Left renal pelvis (tissue), 4 donors: ENCODE measurements at regions not wholly inside any gene's neighbourhood (a gene's known extent, or its start where the extent isn't known, plus 50 kb on each side); places are given as distances from the start of the nearest gene placed in this dataset.
"Not testable (repeated sequence)": the region's sequence is repeated elsewhere in the genome, so short reads cannot be mapped to it uniquely, and the experiment has no call there.

Source experiments
- DNase-seq, 4 donors: peaks; one replicate each; pipeline ENCODE4 v3.0.0-alpha.2; 2013; ENCODE audit warnings: low read depth in 4 of 4, low spot score in 3 of 4

DNA sequence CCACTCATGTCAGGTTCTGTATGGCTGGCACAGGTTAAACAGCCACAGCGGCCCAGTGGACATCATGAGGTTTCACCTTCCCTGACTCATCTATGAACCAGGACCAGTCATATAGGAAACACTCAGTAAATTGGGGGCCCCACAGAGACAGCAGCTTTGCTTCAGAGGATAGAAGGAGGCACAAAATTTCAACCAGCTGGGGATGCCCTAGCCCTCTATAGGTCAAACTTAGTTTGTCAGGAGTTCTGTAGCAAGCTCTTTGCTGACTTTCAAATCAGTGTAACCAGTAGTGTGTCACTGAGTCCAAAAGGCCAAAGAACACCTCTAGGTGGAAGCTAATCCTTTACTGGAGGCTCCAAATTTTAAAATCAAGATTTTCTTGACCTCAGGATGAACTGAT, 4157.8 kb upstream of the TPTE start:
- DNase-seq, result not testable (repeated sequence)

DNA sequence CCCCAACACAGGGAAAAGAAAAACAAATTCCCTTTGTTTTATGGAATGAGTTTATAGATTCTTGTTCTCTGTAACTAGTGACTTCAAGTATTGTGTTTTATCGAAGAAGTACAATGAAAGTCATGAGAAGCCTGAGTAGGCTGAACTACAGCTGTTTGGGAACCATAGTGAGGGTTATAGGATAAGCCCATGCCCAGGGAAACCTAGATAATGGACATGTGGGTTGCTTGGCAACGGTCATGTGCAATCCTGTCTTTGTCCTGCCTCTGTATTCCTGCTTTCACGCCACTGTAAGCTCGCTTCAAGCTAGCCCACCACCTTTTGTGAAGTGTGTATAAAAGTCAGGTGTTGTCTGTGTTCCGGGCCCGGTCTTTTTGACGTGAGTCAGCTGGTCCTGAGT, 4152.6 kb upstream of the TPTE start:
- DNase-seq, result peak in 3 of 4 donors; percentile 44 to 54 (median 47)

DNA sequence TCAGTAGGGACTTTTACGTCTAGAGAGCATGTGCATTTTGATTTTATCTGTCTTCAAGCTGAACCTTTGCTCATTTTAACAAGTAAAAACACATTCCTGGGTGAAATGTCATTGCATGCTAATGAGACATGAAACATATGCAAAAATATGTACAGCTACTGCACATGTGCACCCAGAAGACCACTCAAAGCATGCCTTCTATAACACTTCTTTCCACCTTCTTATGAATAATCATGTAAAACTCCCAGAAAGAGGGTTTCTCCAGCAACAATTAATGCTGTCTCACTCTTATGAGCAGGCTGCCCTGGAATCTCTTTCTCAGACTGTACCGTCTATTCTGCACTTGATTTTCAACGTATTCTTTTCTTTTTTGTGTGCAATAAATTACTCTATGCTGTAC, 4148.1 kb upstream of the TPTE start:
- DNase-seq, result not testable (repeated sequence)

DNA sequence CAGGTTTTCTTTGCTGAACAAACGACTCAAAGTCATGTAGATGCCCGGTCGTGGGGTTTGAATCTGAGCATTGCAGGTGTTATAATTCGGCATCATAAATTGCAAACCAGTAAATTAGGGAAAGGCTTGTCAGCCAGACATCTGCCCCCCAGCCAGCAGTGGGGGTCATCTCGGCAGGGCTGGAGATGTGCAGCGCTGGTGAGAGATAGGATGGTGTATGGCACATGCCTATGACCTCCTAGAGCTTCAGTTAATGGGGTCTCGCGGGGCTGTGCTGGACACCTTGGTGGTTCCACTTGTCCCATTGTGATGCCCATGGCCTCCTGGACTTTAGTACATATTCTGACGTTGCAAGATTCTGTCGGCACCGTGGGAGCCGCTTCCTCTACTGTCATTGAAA, 4147.2 kb upstream of the TPTE start:
- DNase-seq, result not testable (repeated sequence)

DNA sequence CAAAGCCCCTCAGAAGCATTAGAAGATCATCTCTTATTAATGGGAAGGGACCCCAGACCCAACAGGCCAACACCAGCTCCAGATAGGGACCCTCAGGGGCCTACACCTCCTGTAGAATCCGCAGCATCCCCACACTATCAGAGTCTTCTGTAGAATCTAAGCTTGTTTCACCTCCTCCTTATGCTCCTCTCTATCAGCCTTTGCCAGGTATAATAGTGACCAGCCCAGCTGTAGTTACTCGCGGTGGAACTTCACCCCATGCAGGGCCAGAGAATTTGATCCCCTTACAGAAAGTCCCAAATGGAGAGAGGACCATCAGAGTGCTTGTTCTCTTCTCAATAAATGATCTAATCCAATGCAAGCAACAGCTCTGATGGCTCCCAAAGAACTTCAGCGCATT, 4146.5 kb upstream of the TPTE start:
- not testable (repeated sequence) for DNase-seq

- DNase-seq, result not testable (repeated sequence)
Observed at GRCh38 chr21:6375776-6376175, 4145.6 kb upstream of the TPTE start.

GRCh38 chr21:6376321-6377070, 4144.9 kb upstream of the TPTE start:
- DNase-seq, result not testable (repeated sequence)
